GM12878 (cell line): ENCODE measurements at regions not wholly inside any gene's neighbourhood (a gene's known extent, or its start where the extent isn't known, plus 50 kb on each side); places are given as distances from the start of the nearest gene placed in this dataset.

Source experiments
- ATAC-seq: fragments of 200-7000 bp; cut with Tn5 transposase; 3 replicates; pipeline ENCODE4 v1.9.1; 2020; ENCODE audit warnings: mild to moderate bottlenecking, moderate library complexity
- BruUV-seq: library from RNA; stranded (reverse); fragments of 400-500 nt; replicated peaks from 2 replicates; lab custom pipeline; 2021; lab: Mats Ljungman, UMichigan
- CTCF ChIA-PET: fragments of 300-600 bp; sonication (Branson Sonifier 250); formaldehyde crosslinking; extraction: SDS; loops from one replicate; lab custom pipeline; 2021; ENCODE audit warnings: inconsistent platforms; lab: Yijun Ruan, JAX
- POLR2A ChIA-PET: fragments of 350-600 bp; formaldehyde crosslinking; extraction: SDS; loops from one replicate; lab custom pipeline; 2021; ENCODE audit warnings: inconsistent platforms; lab: Charles Lee
- RAD21 ChIA-PET: fragments of 300-600 bp; sonication (Branson Sonifier 250); formaldehyde crosslinking; loops from one replicate; lab custom pipeline; 2023; ENCODE audit warnings: antibody characterized with exemption; ENCODE audit not compliant: unreplicated experiment; lab: Charles Lee
- SMC1A ChIA-PET: fragments of 300-600 bp; sonication (Branson Sonifier 250); formaldehyde crosslinking; loops from one replicate; lab custom pipeline; 2023; ENCODE audit not compliant: unreplicated experiment, uncharacterized antibody; lab: Charles Lee
- DNase-seq: peaks from one replicate; pipeline ENCODE4 v3.0.0-alpha.2; 2011; ENCODE audit warnings: low read depth, low spot score
- FAIRE-seq: peaks from 3 replicates; lab custom pipeline; 2011; peaks lifted over from hg19 to GRCh38; lab: Jason Lieb, UNC
- H2AFZ ChIP-seq: 2 replicates; pipeline ENCODE4 v1.6.0; 2011; ENCODE audit warnings: low read depth, low read length, control low read depth; ENCODE audit not compliant: control insufficient read depth
- H3K27ac ChIP-seq: 2 replicates; pipeline ENCODE4 v1.5.1; 2011; ENCODE audit warnings: control low read depth; ENCODE audit not compliant: control insufficient read depth, insufficient read depth
- H3K27me3 ChIP-seq, 2 experiments: replicated peaks in 1 of 2; 2 replicates each; pipeline versions ENCODE4 v1.6.0 to v1.6.1; 2011; ENCODE audit warnings: low read length in 1 of 2; ENCODE audit not compliant: control insufficient read depth in 2 of 2, insufficient read depth in 2 of 2
- H3K36me3 ChIP-seq, 2 experiments: 2 replicates each; pipeline ENCODE4 v1.5.1; 2011; ENCODE audit warnings: low read length in 1 of 2; ENCODE audit not compliant: control insufficient read depth in 2 of 2, insufficient read depth in 2 of 2
- H3K4me1 ChIP-seq: 2 replicates; pipeline ENCODE4 v1.6.1; 2011; ENCODE audit warnings: mild to moderate bottlenecking, low read length, moderate library complexity, mixed read lengths; ENCODE audit not compliant: control insufficient read depth, insufficient read depth
- H3K4me2 ChIP-seq: 2 replicates; pipeline ENCODE4 v1.6.0; 2011; ENCODE audit warnings: control low read depth; ENCODE audit not compliant: control insufficient read depth, insufficient read depth
- H3K4me3 ChIP-seq: fragments of 200-600 bp; sonication (generic); 2 replicates; pipeline ENCODE4 v1.5.1; 2016
- H3K79me2 ChIP-seq: 2 replicates; pipeline ENCODE4 v1.6.0; 2011; ENCODE audit warnings: low read length; ENCODE audit not compliant: control insufficient read depth, insufficient read depth
- H3K9ac ChIP-seq: 2 replicates; pipeline ENCODE4 v1.8.0; 2011; ENCODE audit warnings: low read length, control low read depth, mixed read lengths; ENCODE audit not compliant: control insufficient read depth, insufficient read depth
- H3K9me3 ChIP-seq: replicated peaks from 3 replicates; pipeline ENCODE4 v1.5.1; 2011; ENCODE audit warnings: mild to moderate bottlenecking, low read length; ENCODE audit not compliant: control insufficient read depth, insufficient read depth
- H4K20me1 ChIP-seq: 2 replicates; pipeline ENCODE4 v1.6.0; 2011; ENCODE audit not compliant: control insufficient read depth, insufficient read depth
- CBX3 ChIP-seq: fragments of 200-600 bp; sonication (generic); IDR thresholded peaks from 2 replicates; pipeline ENCODE4 v1.6.1; 2016; ENCODE audit warnings: low read depth, borderline replicate concordance
- CEBPB ChIP-seq, 2 experiments: fragments of 150-350 bp in 1 of 2; IDR thresholded peaks; 2 replicates each; pipeline ENCODE4 v1.6.1; 2012 to 2014; ENCODE audit warnings: low read depth in 2 of 2, low read length in 2 of 2, borderline replicate concordance in 1 of 2, inconsistent platforms in 1 of 2
- CHD1 ChIP-seq: IDR thresholded peaks from 2 replicates; pipeline ENCODE4 v1.6.1; 2012; ENCODE audit warnings: low read depth, low read length, improper control_type of control experiment
- CREB1 ChIP-seq: IDR thresholded peaks from 2 replicates; pipeline ENCODE4 v1.6.1; 2012; ENCODE audit warnings: low read depth, mild to moderate bottlenecking, inconsistent platforms
- EED ChIP-seq: sonication (generic); IDR thresholded peaks from 2 replicates; pipeline ENCODE4 v1.6.1; 2016; ENCODE audit warnings: antibody characterized with exemption, low read depth
- REST ChIP-seq: IDR thresholded peaks from 2 replicates; pipeline ENCODE4 v1.6.1; 2012; ENCODE audit warnings: mild to moderate bottlenecking, low read depth, low read length
- YY1 ChIP-seq: IDR thresholded peaks from 2 replicates; pipeline ENCODE4 v1.6.1; 2011; ENCODE audit warnings: low read depth, mild to moderate bottlenecking, low read length
- WGBS: methylation state at CpG from one replicate; pipeline ENCODE4 v1.1.6; 2016; ENCODE audit warnings: low lambda C conversion rate; ENCODE audit not compliant: insufficient replicate concordance, insufficient coverage; ENCODE audit errors: missing lambda C conversion rate; 5-methylcytosine and 5-hydroxymethylcytosine counted together
- in situ Hi-C: fragments of 300-500 bp; cut with MboI; formaldehyde crosslinking; loops from 9 replicates; pipeline ENCODE4 v1.14.3; 2018; ENCODE audit warnings: mixed read lengths
- intact Hi-C: fragments of 100-400 bp; cut with micrococcal nuclease; formaldehyde crosslinking; loops from one replicate; pipeline ENCODE4 v1.14.2; 2022; ENCODE audit not compliant: unreplicated experiment
- TF ChIP-seq, protein P1 (sequence below): fragments of 450-650 bp; IDR thresholded peaks from 2 replicates; pipeline ENCODE4 v1.6.1; 2018; ENCODE audit warnings: mild to moderate bottlenecking, low read depth, moderate library complexity; ENCODE audit not compliant: partially characterized antibody

- intact Hi-C loops (loop anchor here (10.0 kb wide), 1 partner anchor 402 kb away; no protein-coding TSS in a partner anchor), in situ Hi-C loops (no loop called here)
- no peak overlapping the region for H3K4me3 ChIP-seq
- no peak overlapping the region for H3K27ac ChIP-seq
- no peak overlapping the region for H2AFZ ChIP-seq
- peaks cover 30% of the 10 kb centered on the region for H3K4me1 ChIP-seq
- no peaks in the 10 kb centered on the region for H3K36me3 ChIP-seq
- FAIRE-seq, result no peak
- no peaks in the 10 kb centered on the region for H3K9me3 ChIP-seq
- TF ChIP-seq CBX3 (no peak), CEBPB (IDR thresholded peaks at IDR 0.05; ENCODE audit: borderline replicate concordance in 1 of 2, low read depth in 2 of 2, low read length in 2 of 2) (no peak), CREB1 (no peak), CHD1 (no peak), YY1 (no peak), EED (no peak), REST (peak; percentile 97)
- TF ChIP-seq, protein P1, sequence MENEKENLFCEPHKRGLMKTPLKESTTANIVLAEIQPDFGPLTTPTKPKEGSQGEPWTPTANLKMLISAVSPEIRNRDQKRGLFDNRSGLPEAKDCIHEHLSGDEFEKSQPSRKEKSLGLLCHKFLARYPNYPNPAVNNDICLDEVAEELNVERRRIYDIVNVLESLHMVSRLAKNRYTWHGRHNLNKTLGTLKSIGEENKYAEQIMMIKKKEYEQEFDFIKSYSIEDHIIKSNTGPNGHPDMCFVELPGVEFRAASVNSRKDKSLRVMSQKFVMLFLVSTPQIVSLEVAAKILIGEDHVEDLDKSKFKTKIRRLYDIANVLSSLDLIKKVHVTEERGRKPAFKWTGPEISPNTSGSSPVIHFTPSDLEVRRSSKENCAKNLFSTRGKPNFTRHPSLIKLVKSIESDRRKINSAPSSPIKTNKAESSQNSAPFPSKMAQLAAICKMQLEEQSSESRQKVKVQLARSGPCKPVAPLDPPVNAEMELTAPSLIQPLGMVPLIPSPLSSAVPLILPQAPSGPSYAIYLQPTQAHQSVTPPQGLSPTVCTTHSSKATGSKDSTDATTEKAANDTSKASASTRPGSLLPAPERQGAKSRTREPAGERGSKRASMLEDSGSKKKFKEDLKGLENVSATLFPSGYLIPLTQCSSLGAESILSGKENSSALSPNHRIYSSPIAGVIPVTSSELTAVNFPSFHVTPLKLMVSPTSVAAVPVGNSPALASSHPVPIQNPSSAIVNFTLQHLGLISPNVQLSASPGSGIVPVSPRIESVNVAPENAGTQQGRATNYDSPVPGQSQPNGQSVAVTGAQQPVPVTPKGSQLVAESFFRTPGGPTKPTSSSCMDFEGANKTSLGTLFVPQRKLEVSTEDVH, result no peak
- RAD21 ChIA-PET, result interaction anchor here (1.1 to 2.0 kb wide), 2 partner anchors 60 to 145 kb away, joined by 3 to 6 read pairs; no protein-coding TSS in a partner anchor
- no peak overlapping the region for H3K9ac ChIP-seq
- no TSS peak for BruUV-seq
- WGBS, result 21% methylated on average over 7 of the region's 7 CpGs
- peak; percentile 40; the same call in 2 of the 3 replicates for ATAC-seq
- POLR2A ChIA-PET, result interaction anchor here (1.3 to 1.4 kb wide), 2 partner anchors 34 to 121 kb away, joined by 4 read pairs; partner anchors contain the start of gene TLE3
- DNase-seq, result no peak
- H3K4me2 ChIP-seq, result no peak overlapping the region
- H4K20me1 ChIP-seq, result no peaks in the 10 kb centered on the region; the same call in 1 of the 2 replicates
- CTCF ChIA-PET, result interaction anchor here (0.6 to 2.2 kb wide), 6 partner anchors 18 to 536 kb away, joined by 3 to 9 read pairs (median 4); partner anchors contain the start of gene TLE3
- SMC1A ChIA-PET, result interaction anchor here (0.8 to 2.5 kb wide), 7 partner anchors 47 to 264 kb away, joined by 3 to 12 read pairs (median 4); partner anchors contain the start of gene TLE3
- H3K27me3 ChIP-seq, result no peaks in the 10 kb centered on the region; a peak in 1 of 4 replicates
- H3K79me2 ChIP-seq, result no peaks in the 10 kb centered on the region
These were observed 121.2 kb downstream of the TLE3 start for GRCh38 chr15:69976366-69976994.
